Dedifferentiated amniotic fluid mesenchymal stem cell (primary cell): ENCODE measurements at regions not wholly inside any gene's neighbourhood (a gene's known extent, or its start where the extent isn't known, plus 50 kb on each side); places are given as distances from the start of the nearest gene placed in this dataset.
"Not testable (repeated sequence)": the region's sequence is repeated elsewhere in the genome, so short reads cannot be mapped to it uniquely, and the experiment has no call there.

Source experiments
- DNase-seq: peaks from one replicate; pipeline ENCODE4 v3.0.0-alpha.2; 2016; ENCODE audit errors: extremely low spot score

DNA sequence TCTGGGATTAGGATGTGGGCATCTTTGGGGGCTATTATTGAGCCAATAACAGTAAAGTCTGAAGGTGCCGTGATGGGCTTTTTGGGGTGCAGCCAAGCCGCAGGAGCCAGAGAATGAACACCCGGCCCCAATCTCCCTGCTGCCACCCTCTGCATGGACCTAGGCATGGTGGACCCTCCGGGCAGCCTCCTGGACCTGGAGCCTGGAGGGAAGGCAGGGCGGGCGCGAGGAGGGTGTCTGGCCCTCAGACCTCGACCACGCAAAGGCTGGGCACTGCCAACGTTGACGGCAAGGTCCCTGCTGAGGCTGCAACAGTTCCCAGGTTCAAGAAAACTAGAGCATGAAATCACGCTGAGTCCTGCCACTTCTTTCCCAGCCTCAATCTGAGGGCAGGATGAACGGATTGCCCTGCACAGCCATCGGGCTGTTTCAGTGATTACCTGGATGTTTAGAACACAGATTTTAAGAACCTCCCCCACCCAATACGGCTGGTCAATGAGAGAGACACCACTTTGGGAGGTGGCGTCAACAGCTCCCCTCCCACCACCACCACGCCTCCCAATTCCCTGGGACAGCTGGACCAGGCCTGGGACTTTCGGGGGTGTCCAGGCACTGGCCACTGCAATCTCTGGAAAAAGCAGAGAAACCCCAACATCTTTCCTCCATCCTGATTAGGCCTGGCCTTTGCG lies 147.4 kb downstream of the NPIPB11 start:
- not testable (repeated sequence) for DNase-seq

DNA sequence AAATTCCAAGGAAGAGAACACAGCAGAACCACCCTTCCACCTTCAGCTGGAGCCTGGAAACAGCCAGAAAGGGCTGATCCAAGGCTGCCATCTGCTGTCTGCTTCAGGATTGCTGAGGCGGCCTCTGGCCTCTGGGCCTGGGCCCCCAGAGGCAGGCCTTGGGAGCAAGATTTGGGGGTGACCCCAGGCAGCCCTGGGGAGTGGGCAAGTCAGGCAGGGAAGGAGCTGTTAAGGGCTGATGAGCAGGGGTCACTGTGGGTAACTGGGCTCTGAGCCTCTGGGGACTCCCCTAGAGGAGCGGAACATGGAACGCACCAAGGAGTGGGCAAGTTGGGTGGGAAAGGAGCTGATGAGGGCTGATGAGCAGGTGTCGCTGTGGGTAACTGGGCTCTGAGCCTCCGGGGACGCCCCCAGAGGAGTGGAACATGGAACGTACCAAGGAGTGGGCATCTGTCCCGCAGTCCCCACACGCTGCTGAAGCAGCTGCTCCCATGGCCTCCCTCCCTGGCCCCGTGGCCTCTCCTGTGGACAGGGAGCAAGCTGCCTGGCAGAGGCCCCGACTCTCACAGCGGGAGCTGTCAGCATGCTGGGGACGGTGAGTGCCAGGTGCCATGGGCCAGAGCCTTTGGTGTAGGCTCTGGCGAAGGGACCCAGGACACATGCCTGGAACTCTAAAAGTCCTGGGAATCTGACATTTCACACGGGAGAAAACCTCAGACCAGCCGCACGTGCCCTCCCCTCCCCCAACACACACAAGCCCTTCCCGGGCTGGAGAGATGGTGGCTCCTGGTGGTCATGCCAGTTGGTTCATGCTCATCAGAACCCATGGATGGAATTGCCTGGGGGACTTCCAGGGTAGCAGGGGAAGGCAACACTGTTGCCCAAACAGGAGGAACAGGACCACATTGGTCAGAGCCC lies 148.8 kb downstream of the NPIPB11 start:
- not testable (repeated sequence) for DNase-seq

DNA sequence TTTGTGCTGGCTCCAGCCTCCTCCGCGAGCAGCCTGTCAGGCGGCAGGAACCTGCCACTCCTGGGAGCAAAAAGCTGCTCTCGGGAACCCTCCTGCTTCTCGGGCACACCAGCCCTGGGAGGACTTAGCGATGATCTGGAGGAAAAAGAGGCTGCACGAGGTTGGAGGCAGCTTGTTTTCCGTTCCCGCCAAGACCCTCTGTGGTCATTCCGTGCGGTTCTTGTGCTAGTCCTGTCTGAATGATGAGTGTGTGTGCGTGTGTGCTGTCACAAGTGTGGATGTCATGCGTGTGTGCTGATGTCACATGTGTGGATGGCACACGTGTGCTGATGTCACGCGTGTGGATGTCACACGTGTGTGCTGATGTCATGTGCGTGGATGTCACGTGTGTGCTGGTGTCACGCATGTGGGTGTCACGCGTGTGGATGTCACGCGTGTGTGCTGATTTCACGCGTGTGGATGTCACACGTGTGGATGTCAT lies 150.0 kb downstream of the NPIPB11 start:
- no peak for DNase-seq

DNA sequence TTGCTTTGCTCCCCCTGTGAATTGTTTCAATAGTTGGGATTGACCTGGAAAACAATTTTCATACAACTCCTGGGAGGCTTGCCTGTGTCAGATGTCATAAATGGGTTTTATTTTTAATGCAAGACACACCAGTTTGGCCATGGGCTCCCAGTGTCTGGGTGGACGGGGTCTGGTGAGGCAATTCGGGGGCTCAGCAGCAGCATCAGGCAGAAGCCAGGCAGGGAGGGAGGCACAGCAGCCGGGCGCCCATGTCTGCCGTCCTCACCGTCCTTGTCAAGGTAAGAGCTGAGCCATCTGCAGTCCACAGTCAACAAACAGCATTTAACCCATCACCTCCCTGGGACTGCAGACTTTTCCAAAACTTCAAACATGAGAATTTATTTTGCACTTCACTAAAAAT lies 150.6 kb downstream of the NPIPB11 start:
- DNase-seq = not testable (repeated sequence)

DNA sequence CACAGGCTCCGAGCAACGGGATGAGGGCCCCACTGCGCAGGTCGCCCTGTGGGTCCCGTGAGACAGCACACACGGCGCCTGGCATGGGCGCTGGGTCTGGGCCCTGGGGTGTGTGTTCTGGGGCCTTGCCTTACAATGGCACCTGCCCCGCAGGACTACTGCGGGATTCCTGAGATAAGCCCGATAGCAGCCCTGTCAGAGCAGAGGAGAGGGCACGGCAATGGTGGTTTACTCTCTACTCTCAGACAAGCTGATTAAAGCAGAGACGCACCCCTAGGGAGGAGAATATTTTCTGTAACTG lies 151.1 kb downstream of the NPIPB11 start:
- DNase-seq = not testable (repeated sequence)

DNA sequence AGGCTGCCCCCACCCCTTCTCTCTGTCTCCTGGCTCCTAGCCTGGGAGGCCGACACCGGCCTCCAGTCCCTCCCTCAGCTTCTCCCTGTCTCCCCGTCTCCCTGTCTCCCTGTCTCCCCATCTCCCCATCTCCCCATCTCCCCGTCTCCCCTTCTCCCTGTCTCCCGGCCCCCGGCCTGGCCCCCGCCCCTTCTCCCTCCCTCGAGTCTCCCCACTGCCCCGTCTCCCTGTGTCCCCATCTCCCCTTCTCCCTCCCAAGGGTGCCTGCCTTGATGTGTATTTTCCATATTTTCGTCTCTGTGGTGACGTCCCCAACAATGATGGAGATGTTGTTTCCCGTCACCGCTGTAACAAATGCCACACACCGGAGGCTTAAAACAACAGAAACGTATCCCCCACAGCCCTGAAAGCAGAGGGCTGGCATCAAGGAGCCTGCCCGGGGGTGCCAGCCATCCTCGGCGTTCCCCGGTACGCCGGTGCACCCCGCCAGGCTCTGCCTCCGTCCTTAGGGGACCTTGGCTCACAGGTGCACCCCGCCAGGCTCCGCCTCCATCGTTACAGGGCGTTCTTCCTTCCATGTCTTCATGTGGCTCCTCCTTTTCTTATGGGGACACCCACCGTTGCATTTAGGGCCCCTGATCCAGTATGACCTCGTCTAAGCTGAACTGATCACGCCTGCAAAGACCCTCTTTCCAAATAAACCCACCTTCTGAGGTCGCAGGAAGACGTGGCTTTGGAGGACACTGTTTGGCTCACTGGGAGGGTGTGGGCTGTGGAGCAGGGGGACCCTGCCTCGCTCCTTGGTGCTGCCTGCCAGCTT lies 151.6 kb downstream of the NPIPB11 start:
- no peak for DNase-seq

DNA sequence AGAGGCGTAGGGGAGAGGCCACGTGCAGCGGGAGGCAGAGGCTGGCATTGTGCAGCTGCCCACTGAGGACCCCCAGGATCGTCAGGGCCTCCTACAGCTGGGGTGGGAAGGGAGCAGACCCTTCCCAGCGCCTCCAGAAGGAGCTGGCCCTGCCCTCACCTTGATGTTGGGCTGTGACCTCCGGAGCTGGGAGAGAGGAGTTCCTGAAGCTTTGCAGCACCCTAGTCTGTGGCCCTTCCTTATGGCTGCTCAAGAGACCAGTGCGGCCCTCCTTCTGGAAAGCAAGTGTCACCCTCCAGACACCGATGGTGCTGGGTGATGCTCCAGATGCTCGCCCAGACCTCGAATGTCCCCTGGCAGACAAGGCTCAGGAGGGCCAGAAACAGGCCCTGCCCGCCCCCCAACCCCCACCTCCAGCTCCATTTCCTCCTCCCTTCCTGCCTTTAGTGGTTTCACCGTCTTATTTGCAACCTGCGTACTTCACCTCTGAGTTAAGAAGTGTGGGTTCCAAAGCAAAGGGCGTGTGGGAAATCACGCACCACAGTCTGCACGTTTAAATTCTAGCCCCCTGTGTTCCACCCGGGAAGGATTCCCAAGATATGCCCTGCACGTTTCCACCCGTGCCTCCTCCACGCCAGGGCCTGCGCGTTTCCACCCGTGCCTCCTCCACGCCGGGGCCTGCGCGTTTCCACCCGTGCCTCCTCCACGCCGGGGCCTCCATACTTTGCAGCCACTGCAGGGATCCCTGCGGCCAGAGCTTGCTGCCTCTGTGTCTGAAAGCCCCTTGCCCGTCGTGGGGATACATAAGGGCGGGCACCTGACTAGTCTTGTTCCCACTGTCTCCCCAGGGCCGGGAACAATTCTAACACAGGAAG lies 152.6 kb downstream of the NPIPB11 start:
- DNase-seq = not testable (repeated sequence)

DNA sequence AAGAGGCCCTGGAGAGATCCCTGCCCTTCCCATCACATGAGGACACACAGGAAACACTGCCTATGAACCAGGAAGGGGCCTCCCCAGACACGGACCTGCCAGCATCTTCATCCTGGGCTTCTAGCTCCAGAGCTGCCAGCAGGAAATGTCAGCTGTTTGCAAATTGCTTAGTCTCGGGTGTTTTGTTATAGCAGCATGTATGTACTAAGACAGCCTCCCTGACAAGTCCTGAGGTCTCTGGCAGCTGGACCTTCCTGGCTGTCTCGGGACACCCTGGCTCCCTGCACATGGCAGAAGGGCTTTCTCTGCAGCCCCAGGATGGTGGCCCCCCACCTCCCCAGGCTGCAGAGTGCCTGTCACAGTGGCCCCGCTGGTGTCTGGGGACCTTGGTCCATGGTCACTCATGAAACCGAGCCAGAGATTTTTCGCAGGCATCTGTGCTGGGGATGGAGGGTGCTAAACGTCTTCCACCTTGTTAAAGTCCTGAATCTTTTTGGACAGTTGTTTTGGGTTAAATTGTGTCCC lies 153.4 kb downstream of the NPIPB11 start:
- DNase-seq = not testable (repeated sequence)

DNA sequence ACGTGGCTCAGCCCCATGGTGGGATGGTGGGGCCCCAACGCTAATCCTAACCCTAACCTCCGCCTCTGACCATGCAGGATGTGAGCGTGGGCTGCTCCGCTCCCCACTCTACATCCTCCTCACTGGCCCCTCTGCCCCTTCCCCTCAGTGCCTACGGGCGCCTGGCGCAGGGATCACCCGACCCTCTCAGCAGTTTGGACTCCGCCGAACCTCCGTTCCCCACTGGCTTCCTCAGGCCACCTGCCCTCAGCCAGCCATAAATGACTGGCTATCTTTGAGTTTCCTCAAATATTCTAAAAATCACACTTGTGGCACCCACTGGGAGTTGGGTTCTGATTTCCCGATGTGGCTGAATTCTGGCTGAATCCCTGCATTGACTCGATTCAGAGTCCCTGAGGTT lies 154.2 kb downstream of the NPIPB11 start:
- not testable (repeated sequence) for DNase-seq

DNA sequence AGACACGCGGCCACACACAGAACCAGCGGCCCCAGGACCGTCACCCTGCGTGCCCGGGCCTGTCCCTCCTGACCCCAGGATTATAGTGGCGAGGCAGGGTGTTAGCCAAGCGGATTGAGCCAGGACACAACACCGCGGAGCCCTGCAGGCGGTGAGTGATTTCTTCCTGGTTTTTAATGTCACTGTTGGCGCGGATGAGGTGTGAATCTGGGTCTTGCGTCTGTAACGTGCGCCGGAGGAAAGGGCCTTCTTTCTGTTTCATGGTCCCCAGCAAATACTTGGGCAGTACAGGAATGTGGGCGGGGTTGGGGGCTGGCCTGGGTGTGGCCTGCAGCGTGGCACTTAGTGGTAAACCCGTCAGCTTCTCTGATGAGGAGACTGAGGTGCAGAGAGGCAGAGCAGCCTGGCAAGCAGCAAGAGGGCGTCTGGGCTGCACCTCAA lies 154.9 kb downstream of the NPIPB11 start:
- not testable (repeated sequence) for DNase-seq

DNA sequence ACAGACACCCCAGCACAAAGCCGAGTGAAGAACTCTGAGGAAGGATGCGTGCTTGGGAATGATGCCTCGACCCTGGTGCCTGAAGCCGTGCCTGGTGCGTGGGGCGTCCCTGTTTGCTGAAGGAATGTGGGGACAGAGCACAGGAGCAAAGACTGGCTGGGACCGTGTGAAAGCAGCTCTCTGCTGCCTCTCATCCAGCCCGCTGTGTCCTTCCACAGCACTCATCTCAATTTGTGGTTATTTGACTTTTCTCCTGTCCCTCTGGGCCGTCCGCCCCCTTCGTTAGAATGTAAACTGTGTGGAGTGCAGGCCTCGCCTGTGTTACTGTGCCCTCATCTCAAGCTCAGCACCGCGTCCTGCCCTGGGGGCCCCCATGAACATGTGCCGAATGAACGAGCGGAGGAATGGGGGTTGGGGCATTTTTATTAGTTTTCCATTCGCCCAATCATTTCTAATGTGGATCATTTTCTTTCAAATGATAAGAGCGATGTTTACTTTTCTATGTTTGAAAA lies 155.5 kb downstream of the NPIPB11 start:
- DNase-seq = not testable (repeated sequence)

DNA sequence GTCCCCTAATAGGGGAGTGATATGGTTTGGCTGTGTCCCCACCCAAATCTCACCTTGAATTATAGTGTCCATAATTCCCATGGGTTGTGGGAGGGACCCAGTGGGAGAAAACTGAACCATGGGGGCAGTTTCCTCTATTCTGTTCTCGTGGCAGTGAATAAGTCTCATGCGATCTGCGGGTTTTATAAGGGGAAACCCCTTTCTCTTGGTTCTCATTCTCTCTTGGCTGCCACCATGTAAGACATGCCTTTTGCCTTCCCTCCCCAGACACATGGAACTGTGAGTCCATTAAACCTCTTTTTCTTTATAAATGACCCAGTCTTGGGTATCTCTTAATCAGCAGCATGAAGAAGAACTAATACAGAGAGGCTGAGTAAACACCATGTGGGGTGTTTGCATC lies 156.0 kb downstream of the NPIPB11 start:
- not testable (repeated sequence) for DNase-seq

DNA sequence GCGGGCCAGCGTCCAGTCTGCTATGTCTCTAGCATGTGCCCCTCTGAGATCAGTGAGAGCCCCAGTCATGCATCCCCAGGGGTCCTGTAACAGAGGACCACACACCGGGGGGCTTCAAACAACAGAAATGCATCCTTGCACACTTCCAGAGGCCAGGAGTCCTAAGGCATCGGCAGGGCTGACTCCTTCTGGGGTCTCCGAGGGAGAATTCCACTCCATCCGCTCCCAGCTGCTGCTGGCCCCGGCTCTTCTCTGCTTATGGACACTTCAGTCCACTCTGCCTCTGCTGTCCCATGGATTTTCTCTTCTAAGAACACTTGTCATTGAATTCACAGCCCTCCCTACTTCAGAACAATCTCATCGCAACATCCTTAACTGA lies 157.6 kb downstream of the NPIPB11 start:
- DNase-seq = not testable (repeated sequence)

DNA sequence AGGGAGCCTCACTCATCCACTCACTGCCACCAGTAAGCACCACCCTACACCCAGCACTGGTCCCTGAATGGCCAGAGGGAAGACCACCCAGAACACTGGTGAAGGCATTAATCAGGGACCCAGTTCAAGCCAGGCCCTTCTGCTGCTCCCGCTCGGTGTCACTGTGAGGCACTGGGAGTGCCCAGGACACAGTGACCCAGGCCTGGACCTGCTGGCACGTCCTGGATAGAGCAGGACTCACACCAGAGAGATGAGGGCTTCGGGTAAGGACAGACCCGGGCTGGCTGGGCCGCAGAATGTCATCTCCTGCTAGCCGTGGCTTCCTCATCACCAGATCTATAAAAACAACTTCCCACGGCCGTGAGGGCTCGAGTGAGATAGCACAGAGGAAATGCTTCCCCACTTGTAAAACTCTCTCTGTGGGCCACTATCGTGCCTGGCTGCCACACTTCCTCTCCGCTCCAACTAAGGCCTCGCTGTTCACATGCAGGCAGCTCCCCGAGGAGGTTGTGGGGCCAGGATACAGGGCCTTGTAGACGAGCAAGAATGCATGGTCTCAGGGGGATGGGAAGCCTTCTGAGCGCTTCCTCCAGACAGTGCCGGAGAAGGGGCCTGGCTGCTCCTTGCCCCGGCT lies 158.1 kb downstream of the NPIPB11 start:
- not testable (repeated sequence) for DNase-seq

DNA sequence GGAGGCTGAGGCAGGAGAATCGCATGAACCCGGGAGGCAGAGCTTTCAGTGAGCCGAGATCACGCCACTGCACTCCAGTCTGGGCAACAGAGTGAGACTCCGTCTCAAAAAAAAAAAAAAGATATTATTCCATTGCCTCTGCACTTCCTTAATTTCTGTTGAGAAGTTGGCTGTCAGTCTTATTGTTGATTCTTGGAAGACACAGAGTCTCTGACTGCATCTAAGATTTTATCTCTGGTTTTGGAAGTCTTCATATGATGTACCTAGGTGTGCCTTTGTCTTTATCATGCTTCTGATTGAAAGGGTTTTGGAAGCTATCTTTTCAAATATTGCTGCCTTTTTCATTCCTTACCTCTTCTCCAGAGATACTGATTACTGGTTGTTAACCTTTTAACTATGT lies 160.4 kb downstream of the NPIPB11 start:
- DNase-seq = not testable (repeated sequence)

DNA sequence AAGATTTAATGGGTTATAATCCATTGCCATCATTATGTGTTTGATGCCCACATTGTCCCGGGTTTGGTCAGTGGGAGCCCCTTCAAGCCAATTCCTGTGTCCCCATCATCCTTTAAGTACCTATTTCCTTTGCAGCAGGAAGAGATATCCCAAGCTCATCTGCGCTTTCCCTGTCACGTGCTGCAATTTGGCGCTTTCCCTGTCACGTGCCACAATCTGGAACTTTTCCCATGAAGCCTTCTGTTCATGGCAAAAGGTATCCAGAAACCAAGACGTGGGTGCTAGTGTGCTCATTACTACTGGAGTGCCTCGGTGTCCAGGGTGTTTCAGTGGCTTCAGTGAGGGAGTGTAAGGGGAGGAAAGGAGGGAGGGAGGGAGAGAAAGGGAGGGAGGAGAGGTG lies 168.5 kb downstream of the NPIPB11 start:
- DNase-seq = no peak

DNA sequence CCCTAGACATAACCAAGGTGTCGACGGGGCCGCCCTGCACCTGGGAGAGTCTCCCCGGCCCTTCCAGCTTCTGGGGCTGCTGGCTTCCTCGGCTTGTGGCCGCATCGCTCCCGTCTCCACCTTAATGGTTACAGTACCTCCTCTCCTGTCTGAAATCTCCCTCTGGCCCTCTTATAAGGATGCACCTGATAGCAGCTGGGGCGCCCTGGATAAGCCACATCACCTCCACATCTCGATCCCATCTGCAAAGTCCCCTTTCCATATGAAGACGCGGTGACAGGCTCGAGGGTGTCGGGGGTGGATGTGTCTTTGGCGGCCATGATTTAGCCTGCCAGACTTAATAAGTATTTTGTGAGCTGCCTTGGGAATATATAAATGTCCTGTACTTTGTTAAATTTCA lies 169.0 kb downstream of the NPIPB11 start:
- not testable (repeated sequence) for DNase-seq

DNA sequence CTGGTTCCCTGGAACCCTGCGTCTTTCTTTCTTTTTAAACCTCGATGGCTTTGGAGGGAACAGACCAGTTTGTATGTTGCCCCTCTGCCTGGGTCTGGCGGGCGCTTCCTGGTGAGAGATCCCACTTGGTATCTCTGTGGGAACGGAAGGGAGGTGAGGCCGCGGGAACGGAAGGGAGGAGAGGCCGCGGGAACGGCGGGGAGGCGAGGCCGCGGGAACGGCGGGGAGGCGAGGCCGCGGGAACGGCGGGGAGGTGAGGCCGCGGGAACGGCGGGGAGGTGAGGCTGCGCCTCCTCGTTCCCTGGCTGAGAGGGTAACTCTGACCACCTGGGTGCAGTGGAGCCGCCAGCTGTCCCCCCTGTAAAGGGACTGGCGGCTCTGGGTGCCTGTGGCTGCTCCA lies 169.5 kb downstream of the NPIPB11 start:
- not testable (repeated sequence) for DNase-seq

DNA sequence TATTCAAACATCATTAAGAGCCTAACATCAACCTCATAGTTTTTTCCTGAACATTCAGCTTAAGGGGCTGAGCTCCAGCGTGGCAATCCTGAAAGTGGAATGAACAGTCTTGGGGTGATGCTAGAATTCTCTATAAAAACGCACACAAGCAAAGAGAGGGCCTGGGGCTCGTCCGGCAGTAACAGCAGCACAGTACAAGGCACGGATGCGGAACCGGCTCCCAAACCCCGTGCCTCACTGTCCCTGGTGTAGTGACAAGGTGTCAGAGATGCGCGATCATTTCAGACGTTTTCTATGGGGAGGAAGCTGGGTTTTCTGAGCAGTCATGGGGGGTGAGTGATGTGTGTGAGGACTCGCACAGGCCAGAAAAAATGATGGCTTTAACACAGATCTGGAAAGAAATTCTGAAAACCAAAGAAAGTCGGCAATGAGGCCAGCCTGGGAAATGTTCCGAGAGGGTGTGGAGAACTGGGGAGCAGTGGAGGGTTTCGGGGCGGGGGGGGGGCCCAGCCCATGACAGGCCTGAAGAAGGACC lies 170.6 kb downstream of the NPIPB11 start:
- not testable (repeated sequence) for DNase-seq
